ENCODE measurements at regions not wholly inside any gene's neighbourhood (a gene's known extent, or its start where the extent isn't known, plus 50 kb on each side); places are given as distances from the start of the nearest gene placed in this dataset.

DNA sequence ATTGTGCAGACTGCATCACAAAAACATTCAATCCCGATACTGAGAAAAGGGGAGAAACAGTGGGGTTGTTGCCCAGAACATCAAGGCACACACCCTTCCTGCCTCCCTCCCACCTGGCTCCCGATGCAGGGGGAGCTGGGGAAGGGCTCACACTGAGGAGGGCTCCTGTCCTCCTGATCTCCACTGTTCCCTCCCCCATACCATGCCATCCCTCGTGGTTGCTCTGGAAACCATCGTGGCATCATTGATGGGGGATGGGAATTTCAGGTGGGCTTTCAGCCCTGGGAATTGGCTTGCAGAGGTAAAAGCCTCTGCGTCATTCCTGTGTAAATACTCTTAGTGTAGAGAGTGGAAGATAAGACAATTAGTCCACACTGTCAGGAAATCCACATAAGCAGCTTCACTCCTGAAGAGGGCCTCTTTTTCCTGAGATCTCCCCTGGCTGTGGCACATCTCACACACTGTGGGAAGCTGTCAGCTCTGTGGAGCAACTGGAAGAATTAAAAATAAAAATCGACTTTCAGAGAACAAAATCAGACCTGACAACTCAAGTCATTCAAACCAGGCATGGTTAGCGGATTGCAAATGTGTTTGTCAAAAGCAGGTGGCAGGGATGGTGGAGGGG lies 176.0 kb downstream of the CHST1 start:
- TF ChIP-seq POLR2AphosphoS5 (IDR thresholded peaks at IDR 0.05; ENCODE audit: low read depth, low read length) = no peak
- TF ChIP-seq, protein P1, sequence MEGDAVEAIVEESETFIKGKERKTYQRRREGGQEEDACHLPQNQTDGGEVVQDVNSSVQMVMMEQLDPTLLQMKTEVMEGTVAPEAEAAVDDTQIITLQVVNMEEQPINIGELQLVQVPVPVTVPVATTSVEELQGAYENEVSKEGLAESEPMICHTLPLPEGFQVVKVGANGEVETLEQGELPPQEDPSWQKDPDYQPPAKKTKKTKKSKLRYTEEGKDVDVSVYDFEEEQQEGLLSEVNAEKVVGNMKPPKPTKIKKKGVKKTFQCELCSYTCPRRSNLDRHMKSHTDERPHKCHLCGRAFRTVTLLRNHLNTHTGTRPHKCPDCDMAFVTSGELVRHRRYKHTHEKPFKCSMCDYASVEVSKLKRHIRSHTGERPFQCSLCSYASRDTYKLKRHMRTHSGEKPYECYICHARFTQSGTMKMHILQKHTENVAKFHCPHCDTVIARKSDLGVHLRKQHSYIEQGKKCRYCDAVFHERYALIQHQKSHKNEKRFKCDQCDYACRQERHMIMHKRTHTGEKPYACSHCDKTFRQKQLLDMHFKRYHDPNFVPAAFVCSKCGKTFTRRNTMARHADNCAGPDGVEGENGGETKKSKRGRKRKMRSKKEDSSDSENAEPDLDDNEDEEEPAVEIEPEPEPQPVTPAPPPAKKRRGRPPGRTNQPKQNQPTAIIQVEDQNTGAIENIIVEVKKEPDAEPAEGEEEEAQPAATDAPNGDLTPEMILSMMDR (IDR thresholded peaks at IDR 0.05) = no peak
- TF ChIP-seq, protein P2, sequence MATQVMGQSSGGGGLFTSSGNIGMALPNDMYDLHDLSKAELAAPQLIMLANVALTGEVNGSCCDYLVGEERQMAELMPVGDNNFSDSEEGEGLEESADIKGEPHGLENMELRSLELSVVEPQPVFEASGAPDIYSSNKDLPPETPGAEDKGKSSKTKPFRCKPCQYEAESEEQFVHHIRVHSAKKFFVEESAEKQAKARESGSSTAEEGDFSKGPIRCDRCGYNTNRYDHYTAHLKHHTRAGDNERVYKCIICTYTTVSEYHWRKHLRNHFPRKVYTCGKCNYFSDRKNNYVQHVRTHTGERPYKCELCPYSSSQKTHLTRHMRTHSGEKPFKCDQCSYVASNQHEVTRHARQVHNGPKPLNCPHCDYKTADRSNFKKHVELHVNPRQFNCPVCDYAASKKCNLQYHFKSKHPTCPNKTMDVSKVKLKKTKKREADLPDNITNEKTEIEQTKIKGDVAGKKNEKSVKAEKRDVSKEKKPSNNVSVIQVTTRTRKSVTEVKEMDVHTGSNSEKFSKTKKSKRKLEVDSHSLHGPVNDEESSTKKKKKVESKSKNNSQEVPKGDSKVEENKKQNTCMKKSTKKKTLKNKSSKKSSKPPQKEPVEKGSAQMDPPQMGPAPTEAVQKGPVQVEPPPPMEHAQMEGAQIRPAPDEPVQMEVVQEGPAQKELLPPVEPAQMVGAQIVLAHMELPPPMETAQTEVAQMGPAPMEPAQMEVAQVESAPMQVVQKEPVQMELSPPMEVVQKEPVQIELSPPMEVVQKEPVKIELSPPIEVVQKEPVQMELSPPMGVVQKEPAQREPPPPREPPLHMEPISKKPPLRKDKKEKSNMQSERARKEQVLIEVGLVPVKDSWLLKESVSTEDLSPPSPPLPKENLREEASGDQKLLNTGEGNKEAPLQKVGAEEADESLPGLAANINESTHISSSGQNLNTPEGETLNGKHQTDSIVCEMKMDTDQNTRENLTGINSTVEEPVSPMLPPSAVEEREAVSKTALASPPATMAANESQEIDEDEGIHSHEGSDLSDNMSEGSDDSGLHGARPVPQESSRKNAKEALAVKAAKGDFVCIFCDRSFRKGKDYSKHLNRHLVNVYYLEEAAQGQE (IDR thresholded peaks at IDR 0.05; ENCODE audit: insufficient read depth in 1 of 2, low read depth in 2 of 2, low read length in 1 of 2) = no peak

Measured in Panc1 (cell line).